GM12891 (cell line): ENCODE measurements at regions not wholly inside any gene's neighbourhood (a gene's known extent, or its start where the extent isn't known, plus 50 kb on each side); places are given as distances from the start of the nearest gene placed in this dataset.

ENCODE experiments used
- DNase-seq: peaks from one replicate; pipeline ENCODE4 v3.0.0; 2011; ENCODE audit warnings: low spot score; ENCODE audit not compliant: insufficient read length
- FAIRE-seq: peaks from 2 replicates; lab custom pipeline; 2011; peaks lifted over from hg19 to GRCh38; lab: Jason Lieb, UNC
- PAX5 ChIP-seq: IDR thresholded peaks from 2 replicates; pipeline ENCODE4 v1.6.1; 2011; ENCODE audit warnings: low read length, moderate library complexity, mild to moderate bottlenecking; ENCODE audit not compliant: insufficient read depth, severe bottlenecking
- POLR2A ChIP-seq: IDR thresholded peaks from 2 replicates; pipeline ENCODE4 v1.6.1; 2011; ENCODE audit warnings: low read depth, low read length, control low read depth
- POLR2AphosphoS5 ChIP-seq: IDR thresholded peaks from 2 replicates; pipeline ENCODE4 v1.6.1; 2011; ENCODE audit warnings: low read depth, low read length, control low read depth
- POU2F2 ChIP-seq: IDR thresholded peaks from 2 replicates; pipeline ENCODE4 v1.6.1; 2011; ENCODE audit warnings: low read depth, mild to moderate bottlenecking, control low read depth, low read length, moderate library complexity
- SPI1 ChIP-seq: IDR thresholded peaks from 2 replicates; pipeline ENCODE4 v1.6.1; 2011; ENCODE audit warnings: low read depth, low read length, control low read depth
- TAF1 ChIP-seq: IDR thresholded peaks from 2 replicates; pipeline ENCODE4 v1.6.1; 2011; ENCODE audit warnings: low read depth, low read length, control low read depth

GRCh38 chr13:34826432-34826831, 115.6 kb upstream of the NBEA start:
- FAIRE-seq (no peak), DNase-seq (no peak)
- TF ChIP-seq TAF1, result no peak
- TF ChIP-seq PAX5, result no peak
- TF ChIP-seq SPI1, result no peak
- no peak for TF ChIP-seq POLR2AphosphoS5
- no peak for TF ChIP-seq POU2F2
- no peak for TF ChIP-seq POLR2A

- FAIRE-seq (no peak), DNase-seq (no peak)
- TF ChIP-seq POU2F2, result no peak
- no peak for TF ChIP-seq PAX5
- TF ChIP-seq POLR2A, result no peak
- no peak for TF ChIP-seq POLR2AphosphoS5
- TF ChIP-seq TAF1, result no peak
- TF ChIP-seq SPI1, result no peak
Measured at GRCh38 chr13:34833562-34834182, 108.4 kb upstream of the NBEA start.

DNA sequence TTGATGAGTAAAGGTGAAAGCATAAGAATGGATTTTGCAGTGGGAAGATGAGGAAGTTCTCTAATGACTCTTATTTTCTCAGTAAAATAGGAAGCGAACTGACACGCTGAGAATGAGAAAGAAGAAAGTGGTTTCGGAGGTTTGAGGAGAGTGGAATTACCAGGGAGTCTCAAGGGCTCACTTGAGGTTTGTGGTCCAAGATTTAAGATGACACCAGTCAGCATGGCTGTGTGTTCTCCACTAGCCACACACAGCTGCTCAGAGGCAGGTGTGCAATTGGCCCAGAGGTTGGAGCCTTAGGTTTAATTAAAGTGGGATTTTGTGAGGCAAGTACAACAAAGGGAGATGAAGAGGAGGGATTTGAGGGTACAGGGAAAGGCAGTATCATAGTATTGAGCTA, 99.6 kb upstream of the NBEA start:
- FAIRE-seq (no peak), DNase-seq (no peak)
- TF ChIP-seq POLR2A, result no peak
- no peak for TF ChIP-seq SPI1
- no peak for TF ChIP-seq TAF1

GRCh38 chr13:34847766-34848165, 94.3 kb upstream of the NBEA start:
- FAIRE-seq (no peak), DNase-seq (no peak)

GRCh38 chr13:34849406-34849805, 92.7 kb upstream of the NBEA start:
- FAIRE-seq, result no peak
- DNase-seq, result no peak
- TF ChIP-seq POU2F2, result no peak
- no peak for TF ChIP-seq SPI1
- TF ChIP-seq PAX5, result no peak
- TF ChIP-seq TAF1, result no peak
- TF ChIP-seq POLR2AphosphoS5, result no peak
- TF ChIP-seq POLR2A, result no peak

More at GRCh38 chr13:34847766-34848165, 94.3 kb upstream of the NBEA start:
- no peak for TF ChIP-seq POU2F2
- no peak for TF ChIP-seq POLR2A
- no peak for TF ChIP-seq TAF1
- TF ChIP-seq POLR2AphosphoS5, result no peak

- FAIRE-seq, result no peak
- no peak for TF ChIP-seq PAX5
- TF ChIP-seq POLR2A, result no peak
- no peak for TF ChIP-seq SPI1
- TF ChIP-seq TAF1, result no peak
- TF ChIP-seq POLR2AphosphoS5, result no peak
- TF ChIP-seq POU2F2, result no peak
- DNase-seq, result no peak
Measured at GRCh38 chr13:34853161-34853560, 88.9 kb upstream of the NBEA start.

GRCh38 chr13:34857558-34858325, 84.3 kb upstream of the NBEA start:
- no peak for DNase-seq
- no peak for FAIRE-seq
- no peak for TF ChIP-seq POU2F2
- no peak for TF ChIP-seq POLR2A
- TF ChIP-seq POLR2AphosphoS5, result no peak
- no peak for TF ChIP-seq TAF1
- TF ChIP-seq SPI1, result no peak
- TF ChIP-seq PAX5, result no peak

GRCh38 chr13:34862311-34862710, 79.8 kb upstream of the NBEA start:
- TF ChIP-seq POU2F2 (no peak), POLR2A (no peak), SPI1 (no peak), PAX5 (no peak), POLR2AphosphoS5 (no peak), TAF1 (no peak)
- DNase-seq (no peak), FAIRE-seq (no peak)

- TF ChIP-seq POLR2AphosphoS5, result no peak
- TF ChIP-seq POLR2A, result no peak
- no peak for TF ChIP-seq POU2F2
- no peak for TF ChIP-seq TAF1
- TF ChIP-seq SPI1, result no peak
- no peak for TF ChIP-seq PAX5
- DNase-seq, result no peak
- FAIRE-seq, result no peak
Measured at GRCh38 chr13:34862716-34863115, 79.4 kb upstream of the NBEA start.
